Testis (tissue), 2 donors: ENCODE measurements at regions not wholly inside any gene's neighbourhood (a gene's known extent, or its start where the extent isn't known, plus 50 kb on each side); places are given as distances from the start of the nearest gene placed in this dataset.

Experiments
- DNase-seq: peaks from one replicate; pipeline ENCODE4 v3.0.0-alpha.2; 2019
- H3K27ac ChIP-seq, 2 donors: fragments of 200-600 bp; sonication (generic); one replicate each; pipeline ENCODE4 v1.5.1; 2019
- H3K27me3 ChIP-seq: fragments of 200-600 bp; sonication (generic); one replicate; pipeline ENCODE4 v1.5.1; 2019
- H3K36me3 ChIP-seq: fragments of 200-600 bp; sonication (generic); one replicate; pipeline ENCODE4 v1.5.1; 2017; ENCODE audit warnings: low read depth; ENCODE audit errors: missing control alignments
- H3K4me1 ChIP-seq: fragments of 200-600 bp; sonication (generic); one replicate; pipeline ENCODE4 v1.5.1; 2019
- H3K4me3 ChIP-seq, 2 donors: fragments of 200-600 bp; sonication (generic); one replicate each; pipeline ENCODE4 v1.5.1; 2017 to 2019
- H3K9me3 ChIP-seq: fragments of 200-600 bp; sonication (generic); one replicate; pipeline ENCODE4 v1.5.1; 2017
- POLR2A ChIP-seq: fragments of 450-650 bp; IDR thresholded peaks from one replicate; pipeline ENCODE4 v1.6.1; 2017; ENCODE audit warnings: antibody characterized with exemption, mild to moderate bottlenecking, moderate library complexity
- WGBS, 2 donors: methylation state at CpG; one replicate each; pipeline ENCODE4 v1.1.5; 2018; 5-methylcytosine and 5-hydroxymethylcytosine counted together
- intact Hi-C: fragments of 100-400 bp; cut with DNase I; formaldehyde crosslinking; loops from one replicate; pipeline ENCODE4 v1.15.1; 2023; ENCODE audit warnings: low total_unique reads
- TF ChIP-seq, protein P1 (sequence below), 3 experiments: fragments of 450-650 bp in 2 of 3; fragments of 200-600 bp in 1 of 3; sonication (generic) in 1 of 3; IDR thresholded peaks; one replicate each; pipeline ENCODE4 v1.5.1; 2016 to 2019; ENCODE audit warnings: antibody characterized with exemption in 3 of 3, mild to moderate bottlenecking in 2 of 3, moderate library complexity in 1 of 3

- H3K27ac ChIP-seq, result no peak overlapping the region
- peaks cover 5% of the 10 kb centered on the region for H3K4me1 ChIP-seq
- TF ChIP-seq, protein P1, sequence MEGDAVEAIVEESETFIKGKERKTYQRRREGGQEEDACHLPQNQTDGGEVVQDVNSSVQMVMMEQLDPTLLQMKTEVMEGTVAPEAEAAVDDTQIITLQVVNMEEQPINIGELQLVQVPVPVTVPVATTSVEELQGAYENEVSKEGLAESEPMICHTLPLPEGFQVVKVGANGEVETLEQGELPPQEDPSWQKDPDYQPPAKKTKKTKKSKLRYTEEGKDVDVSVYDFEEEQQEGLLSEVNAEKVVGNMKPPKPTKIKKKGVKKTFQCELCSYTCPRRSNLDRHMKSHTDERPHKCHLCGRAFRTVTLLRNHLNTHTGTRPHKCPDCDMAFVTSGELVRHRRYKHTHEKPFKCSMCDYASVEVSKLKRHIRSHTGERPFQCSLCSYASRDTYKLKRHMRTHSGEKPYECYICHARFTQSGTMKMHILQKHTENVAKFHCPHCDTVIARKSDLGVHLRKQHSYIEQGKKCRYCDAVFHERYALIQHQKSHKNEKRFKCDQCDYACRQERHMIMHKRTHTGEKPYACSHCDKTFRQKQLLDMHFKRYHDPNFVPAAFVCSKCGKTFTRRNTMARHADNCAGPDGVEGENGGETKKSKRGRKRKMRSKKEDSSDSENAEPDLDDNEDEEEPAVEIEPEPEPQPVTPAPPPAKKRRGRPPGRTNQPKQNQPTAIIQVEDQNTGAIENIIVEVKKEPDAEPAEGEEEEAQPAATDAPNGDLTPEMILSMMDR (IDR thresholded peaks at IDR 0.05), result no peak
- no peak for TF ChIP-seq POLR2A
- H3K4me3 ChIP-seq, result no peak overlapping the region
- no peaks in the 10 kb centered on the region for H3K36me3 ChIP-seq
- H3K9me3 ChIP-seq, result no peaks in the 10 kb centered on the region
- no peaks in the 10 kb centered on the region for H3K27me3 ChIP-seq
- intact Hi-C loops, result no loop called here
- DNase-seq, result no peak
Measured at GRCh38 chr14:87640553-87640952, 352.4 kb downstream of the GALC start.

- intact Hi-C loops, result no loop called here
- 94 to 96% methylated on average over 3 of the region's 3 CpGs for WGBS, 2 donors
Measured at GRCh38 chr14:87638196-87638595, 354.8 kb downstream of the GALC start.

DNA sequence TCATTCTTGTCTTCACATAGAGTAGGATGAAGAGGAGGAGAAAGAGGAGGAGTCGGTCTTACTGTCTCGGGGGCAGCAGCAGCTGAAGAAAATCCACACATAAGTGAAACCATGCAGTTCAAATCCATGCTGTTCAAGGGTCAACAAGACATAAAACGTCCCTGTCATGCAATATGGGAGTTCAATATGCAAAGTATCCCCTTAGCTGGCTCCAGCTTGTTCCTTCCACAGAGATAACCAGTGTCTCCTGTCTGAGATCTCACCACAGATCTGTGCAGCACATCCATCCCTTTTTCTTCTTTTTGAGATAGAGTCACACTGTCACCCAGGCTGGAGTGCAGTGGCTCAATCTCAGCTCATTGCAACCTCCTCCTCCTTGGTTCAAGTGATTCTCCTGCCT lies 357.5 kb downstream of the GALC start:
- Histone ChIP-seq H3K36me3 (no peaks in the 10 kb centered on the region), H3K27ac (peak overlapping the region in 1 of 2 donors; percentile 40), H3K4me1 (peaks cover 11% of the 10 kb centered on the region), H3K9me3 (no peaks in the 10 kb centered on the region), H3K27me3 (no peaks in the 10 kb centered on the region), H3K4me3 (no peak overlapping the region)
- no peak for DNase-seq
- no peak for TF ChIP-seq POLR2A
- TF ChIP-seq, protein P1 (IDR thresholded peaks at IDR 0.05), result no peak
- intact Hi-C loops, result no loop called here
- 60 to 66% methylated on average over 3 of the region's 3 CpGs for WGBS, 2 donors

More at GRCh38 chr14:87638196-87638595, 354.8 kb downstream of the GALC start:
- no peaks in the 10 kb centered on the region for H3K9me3 ChIP-seq
- no peak for DNase-seq
- no peak overlapping the region for H3K4me3 ChIP-seq
- no peaks in the 10 kb centered on the region for H3K36me3 ChIP-seq
- no peaks in the 10 kb centered on the region for H3K27me3 ChIP-seq
- H3K4me1 ChIP-seq, result peaks cover 5% of the 10 kb centered on the region
- no peak for TF ChIP-seq POLR2A
- TF ChIP-seq, protein P1 (IDR thresholded peaks at IDR 0.05), result no peak
- no peak overlapping the region for H3K27ac ChIP-seq

DNA sequence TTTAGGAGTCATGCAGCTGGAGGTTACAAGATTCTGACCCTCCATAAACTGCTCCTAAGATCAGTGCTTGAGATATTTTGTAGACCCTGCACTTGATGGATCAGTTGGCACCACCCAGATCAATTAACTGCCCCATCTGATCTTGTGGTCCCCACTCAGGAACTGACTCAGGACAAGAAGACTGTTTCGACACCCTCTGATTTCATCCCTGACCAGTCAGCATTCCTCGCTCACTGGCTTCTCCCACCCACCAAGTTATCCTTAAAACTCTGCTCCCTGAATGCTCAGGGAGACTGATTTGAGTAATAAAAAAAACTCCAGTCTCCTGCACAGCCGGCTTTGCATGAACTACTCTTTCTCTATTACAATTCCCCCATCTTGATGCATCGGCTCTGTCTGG lies 360.2 kb downstream of the GALC start:
- intact Hi-C loops, result no loop called here
- no peak for DNase-seq
- no peak overlapping the region for H3K27ac ChIP-seq
- H3K36me3 ChIP-seq, result no peaks in the 10 kb centered on the region
- TF ChIP-seq, protein P1 (IDR thresholded peaks at IDR 0.05), result no peak
- no peak for TF ChIP-seq POLR2A
- H3K4me3 ChIP-seq, result no peak overlapping the region
- no peaks in the 10 kb centered on the region for H3K9me3 ChIP-seq
- 95 to 97% methylated on average over 4 of the region's 4 CpGs for WGBS, 2 donors
- H3K4me1 ChIP-seq, result peaks cover 13% of the 10 kb centered on the region
- no peaks in the 10 kb centered on the region for H3K27me3 ChIP-seq

DNA sequence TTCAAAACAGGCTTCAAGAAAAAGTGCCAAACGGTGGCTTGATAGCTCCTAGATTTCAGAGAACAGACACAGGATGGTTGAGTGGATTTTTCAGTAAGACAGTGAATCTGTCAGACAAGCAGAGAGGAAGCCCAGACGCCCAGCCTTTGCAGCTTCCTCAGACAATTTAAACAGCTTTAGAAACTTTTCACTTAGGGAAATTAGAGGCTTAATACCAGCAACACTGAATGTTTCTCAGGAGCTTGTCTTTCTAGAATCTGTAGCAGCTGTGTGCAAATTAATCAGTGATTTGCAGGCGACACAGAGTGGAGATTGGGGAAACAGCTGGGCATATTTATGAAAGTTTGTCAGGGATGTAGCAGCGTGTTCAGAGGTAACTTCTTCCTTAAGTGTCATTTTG lies 362.1 kb downstream of the GALC start:
- no peaks in the 10 kb centered on the region for H3K36me3 ChIP-seq
- intact Hi-C loops, result no loop called here
- no peaks in the 10 kb centered on the region for H3K9me3 ChIP-seq
- H3K27me3 ChIP-seq, result no peaks in the 10 kb centered on the region
- WGBS, 2 donors, result 22 to 25% methylated on average over 4 of the region's 4 CpGs
- no peak overlapping the region for H3K4me3 ChIP-seq
- peak overlapping the region in 1 of 2 donors; percentile 20 for H3K27ac ChIP-seq
- peaks cover 8% of the 10 kb centered on the region for H3K4me1 ChIP-seq
- TF ChIP-seq, protein P1 (IDR thresholded peaks at IDR 0.05), result no peak
- no peak for TF ChIP-seq POLR2A
- no peak for DNase-seq
